Suprapubic skin (tissue), 4 donors: ENCODE measurements at regions not wholly inside any gene's neighbourhood (a gene's known extent, or its start where the extent isn't known, plus 50 kb on each side); places are given as distances from the start of the nearest gene placed in this dataset.

ENCODE experiments used
- POLR2A ChIP-seq, 2 donors: fragments of 450-650 bp; IDR thresholded peaks; one replicate each; pipeline ENCODE4 v1.6.1; 2017; ENCODE audit warnings: antibody characterized with exemption in 2 of 2, mild to moderate bottlenecking in 2 of 2, moderate library complexity in 2 of 2
- POLR2AphosphoS5 ChIP-seq, 3 donors: sonication (generic); formaldehyde crosslinking; IDR thresholded peaks; one replicate each; pipeline ENCODE4 v1.6.1; 2017; ENCODE audit warnings: antibody characterized with exemption in 3 of 3
- TF ChIP-seq, protein P1 (sequence below), 2 donors: fragments of 200-600 bp in 1 of 2; fragments of 450-650 bp in 1 of 2; sonication (generic) in 1 of 2; IDR thresholded peaks; one replicate each; pipeline ENCODE4 v1.5.1; 2016 to 2019; ENCODE audit warnings: antibody characterized with exemption in 2 of 2, mild to moderate bottlenecking in 1 of 2, moderate library complexity in 1 of 2

DNA sequence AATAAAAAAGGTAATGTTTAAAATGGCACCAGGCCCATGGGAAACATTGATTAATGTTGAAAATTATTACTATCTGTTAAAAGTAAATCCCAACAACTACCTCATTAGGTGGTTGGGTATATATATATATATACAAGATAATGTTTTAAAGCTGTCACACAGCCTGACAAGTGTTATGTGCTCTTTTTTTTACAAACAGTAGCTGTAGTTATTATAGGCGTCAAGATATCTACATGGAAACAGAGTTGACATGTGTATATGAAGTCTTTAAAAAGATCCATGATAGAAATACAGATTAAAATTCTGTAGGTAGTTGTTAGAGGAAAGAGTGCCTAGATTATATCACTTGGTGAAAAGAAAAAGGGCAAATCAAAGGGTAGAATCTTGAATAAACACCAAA lies 279.9 kb downstream of the SLITRK6 start:
- TF ChIP-seq POLR2A (IDR thresholded peaks at IDR 0.05) (no peak), POLR2AphosphoS5 (IDR thresholded peaks at IDR 0.05) (no peak)
- TF ChIP-seq, protein P1, sequence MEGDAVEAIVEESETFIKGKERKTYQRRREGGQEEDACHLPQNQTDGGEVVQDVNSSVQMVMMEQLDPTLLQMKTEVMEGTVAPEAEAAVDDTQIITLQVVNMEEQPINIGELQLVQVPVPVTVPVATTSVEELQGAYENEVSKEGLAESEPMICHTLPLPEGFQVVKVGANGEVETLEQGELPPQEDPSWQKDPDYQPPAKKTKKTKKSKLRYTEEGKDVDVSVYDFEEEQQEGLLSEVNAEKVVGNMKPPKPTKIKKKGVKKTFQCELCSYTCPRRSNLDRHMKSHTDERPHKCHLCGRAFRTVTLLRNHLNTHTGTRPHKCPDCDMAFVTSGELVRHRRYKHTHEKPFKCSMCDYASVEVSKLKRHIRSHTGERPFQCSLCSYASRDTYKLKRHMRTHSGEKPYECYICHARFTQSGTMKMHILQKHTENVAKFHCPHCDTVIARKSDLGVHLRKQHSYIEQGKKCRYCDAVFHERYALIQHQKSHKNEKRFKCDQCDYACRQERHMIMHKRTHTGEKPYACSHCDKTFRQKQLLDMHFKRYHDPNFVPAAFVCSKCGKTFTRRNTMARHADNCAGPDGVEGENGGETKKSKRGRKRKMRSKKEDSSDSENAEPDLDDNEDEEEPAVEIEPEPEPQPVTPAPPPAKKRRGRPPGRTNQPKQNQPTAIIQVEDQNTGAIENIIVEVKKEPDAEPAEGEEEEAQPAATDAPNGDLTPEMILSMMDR (IDR thresholded peaks at IDR 0.05), result no peak
